Activated effector memory CD4-positive, alpha-beta T cell treated with anti-CD3 and anti-CD28 coated beads, Interleukin-2, amount 50 U/mL, for 16 hours (primary cell): ENCODE measurements at regions not wholly inside any gene's neighbourhood (a gene's known extent, or its start where the extent isn't known, plus 50 kb on each side); places are given as distances from the start of the nearest gene placed in this dataset.

ENCODE experiments used
- DNase-seq: peaks from one replicate; pipeline ENCODE4 v3.0.0-alpha.2; 2020

DNA sequence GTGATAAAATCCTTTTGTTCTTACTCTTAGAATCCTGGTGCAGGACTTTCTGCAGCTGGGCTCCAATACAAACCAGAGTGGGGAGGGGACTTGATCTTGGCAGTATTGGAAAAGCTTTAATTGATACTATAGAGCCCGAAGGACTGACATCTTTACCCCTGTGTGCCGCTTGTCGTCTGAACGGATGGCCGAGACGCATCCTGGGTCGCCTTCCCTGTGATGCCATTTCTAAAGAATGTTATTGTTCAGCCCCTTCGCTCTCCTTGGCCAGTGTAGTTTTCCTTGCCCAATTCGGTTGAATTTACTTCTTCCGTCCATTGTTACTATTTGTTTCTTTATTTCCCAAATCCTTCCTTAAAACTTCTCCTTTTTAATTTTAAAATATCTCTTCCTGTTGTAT is 80.9 kb downstream of the CLDN34 start:
- no peak for DNase-seq

GRCh38 chrX:10048707-10049106 is 81.5 kb downstream of the CLDN34 start:
- no peak for DNase-seq

GRCh38 chrX:10049236-10049635 is 82.1 kb downstream of the CLDN34 start:
- DNase-seq: no peak

- DNase-seq: no peak
Measured at GRCh38 chrX:10050481-10050880, 83.3 kb downstream of the CLDN34 start.

- no peak for DNase-seq
Measured at GRCh38 chrX:10051866-10052480, 84.8 kb downstream of the CLDN34 start.

DNA sequence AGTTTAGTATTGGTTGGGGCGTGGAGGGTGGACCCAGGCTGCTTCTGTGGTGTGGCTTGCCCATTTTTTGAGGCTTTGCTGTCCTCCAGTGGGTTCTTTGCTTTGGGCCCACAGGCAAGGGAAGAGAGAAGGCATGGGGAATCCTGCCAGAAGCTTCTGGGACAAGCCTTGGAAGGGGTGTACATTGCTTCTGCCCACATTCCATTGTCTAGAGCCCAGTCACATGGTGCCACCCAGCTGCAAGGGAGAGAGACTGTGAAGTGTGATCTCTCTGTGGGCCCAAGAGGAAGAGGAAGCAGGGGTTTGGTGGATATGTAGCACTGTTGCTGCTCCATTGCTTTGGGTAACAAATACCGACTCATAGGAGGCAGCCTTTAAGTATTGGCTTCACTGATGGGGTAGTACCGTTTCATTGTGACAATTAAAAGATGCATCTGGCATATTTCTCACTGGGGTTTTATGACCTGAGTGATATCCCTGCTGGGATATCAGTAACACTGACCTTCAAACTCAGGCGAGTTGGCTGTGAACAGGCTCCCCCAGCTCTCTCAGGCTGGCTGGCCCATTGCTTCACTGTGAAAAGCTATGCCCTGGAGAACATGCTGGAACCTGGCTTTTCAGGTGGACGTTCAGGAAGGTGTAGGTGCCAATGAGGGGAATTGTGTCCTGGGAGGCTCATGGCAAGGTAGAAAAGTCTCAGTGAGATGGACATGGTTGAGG is 85.9 kb downstream of the CLDN34 start:
- no peak for DNase-seq

DNA sequence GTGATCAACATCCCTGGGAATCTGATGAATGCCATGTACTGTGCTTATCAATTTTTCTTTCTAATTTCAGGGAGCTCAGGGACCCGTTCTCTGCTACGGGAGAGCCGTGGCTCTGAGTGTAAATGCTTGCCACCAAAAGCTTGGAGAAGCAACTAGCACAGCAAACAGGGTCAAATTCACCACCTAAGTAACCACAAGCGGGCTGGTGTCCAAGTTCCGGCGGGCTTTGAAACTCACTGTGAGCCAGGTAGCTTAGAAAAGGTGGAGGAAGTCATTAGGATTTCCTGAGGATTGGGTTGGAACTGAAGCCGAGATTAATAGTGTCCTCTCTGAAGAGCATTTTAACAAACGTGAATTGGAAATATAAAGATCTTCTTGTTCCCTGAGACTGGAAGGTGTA is 87.2 kb downstream of the CLDN34 start:
- no peak for DNase-seq

DNA sequence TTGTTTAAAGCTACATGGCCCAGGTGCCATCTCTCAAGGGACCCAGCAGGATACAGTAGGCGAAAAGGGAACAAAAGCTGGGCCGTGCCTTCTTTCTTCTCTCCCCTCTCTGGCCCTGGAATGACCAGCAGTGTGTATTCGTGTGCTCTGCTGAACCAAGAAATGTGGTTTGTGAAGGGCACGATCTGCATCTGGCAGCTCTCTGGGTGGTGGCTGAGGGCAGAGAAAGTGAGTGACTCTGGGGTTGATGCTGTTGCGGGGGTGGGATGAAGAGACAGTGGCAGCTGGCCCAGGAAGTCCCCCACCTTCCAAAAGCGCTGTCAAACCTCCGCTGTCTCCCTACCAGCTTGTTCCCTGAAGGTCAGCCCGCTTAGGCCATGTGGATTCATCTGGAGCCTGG is 88.3 kb downstream of the CLDN34 start:
- DNase-seq: no peak

DNA sequence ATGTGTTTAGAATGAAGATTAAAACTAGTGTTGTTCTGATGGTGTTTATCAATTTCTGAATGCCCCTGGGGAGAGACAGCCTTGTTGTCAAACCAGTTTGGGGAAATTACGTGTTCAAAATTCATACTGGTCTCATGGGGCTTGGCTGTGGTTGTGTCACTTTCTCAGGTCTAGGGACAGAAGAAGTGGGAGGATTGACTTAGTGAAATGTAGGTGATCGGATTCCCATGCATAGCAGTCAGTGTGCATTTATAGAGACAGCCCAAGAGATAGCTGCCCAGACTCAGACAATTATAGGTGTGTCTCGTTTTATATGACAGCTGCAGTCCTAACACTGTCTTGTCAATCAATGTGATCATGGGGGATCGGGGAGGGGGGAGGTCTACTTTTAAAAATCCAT is 94.4 kb upstream of the CLCN4 start:
- no peak for DNase-seq

- no peak for DNase-seq
Measured at GRCh38 chrX:10062980-10063379, 93.8 kb upstream of the CLCN4 start.

DNA sequence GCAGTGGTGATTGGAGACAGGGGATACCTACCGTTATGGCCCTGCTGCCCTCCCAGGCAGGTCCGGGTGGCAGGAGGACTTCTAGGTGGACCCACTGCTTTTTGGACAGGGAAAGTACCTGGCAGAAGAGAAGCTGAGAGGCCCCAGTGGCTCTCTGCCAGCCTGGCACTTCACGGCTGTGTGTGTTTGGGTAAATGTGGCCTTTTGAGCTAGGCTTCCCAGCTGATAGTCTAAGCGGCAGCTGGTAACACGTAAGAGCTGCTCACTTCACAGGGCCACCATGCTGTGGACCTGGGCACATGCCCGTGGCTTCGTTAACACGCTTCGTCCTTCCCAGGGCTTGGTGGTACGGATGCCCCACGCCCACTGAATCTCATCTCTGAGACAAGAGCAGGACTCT is 92.0 kb upstream of the CLCN4 start:
- no peak for DNase-seq

- no peak for DNase-seq
Measured at GRCh38 chrX:10070714-10071436, 85.9 kb upstream of the CLCN4 start.

GRCh38 chrX:10071451-10072144 is 85.2 kb upstream of the CLCN4 start:
- DNase-seq: no peak

GRCh38 chrX:10072786-10073568 is 83.8 kb upstream of the CLCN4 start:
- no peak for DNase-seq

- DNase-seq: no peak
Measured at GRCh38 chrX:10073671-10074070, 83.1 kb upstream of the CLCN4 start.

DNA sequence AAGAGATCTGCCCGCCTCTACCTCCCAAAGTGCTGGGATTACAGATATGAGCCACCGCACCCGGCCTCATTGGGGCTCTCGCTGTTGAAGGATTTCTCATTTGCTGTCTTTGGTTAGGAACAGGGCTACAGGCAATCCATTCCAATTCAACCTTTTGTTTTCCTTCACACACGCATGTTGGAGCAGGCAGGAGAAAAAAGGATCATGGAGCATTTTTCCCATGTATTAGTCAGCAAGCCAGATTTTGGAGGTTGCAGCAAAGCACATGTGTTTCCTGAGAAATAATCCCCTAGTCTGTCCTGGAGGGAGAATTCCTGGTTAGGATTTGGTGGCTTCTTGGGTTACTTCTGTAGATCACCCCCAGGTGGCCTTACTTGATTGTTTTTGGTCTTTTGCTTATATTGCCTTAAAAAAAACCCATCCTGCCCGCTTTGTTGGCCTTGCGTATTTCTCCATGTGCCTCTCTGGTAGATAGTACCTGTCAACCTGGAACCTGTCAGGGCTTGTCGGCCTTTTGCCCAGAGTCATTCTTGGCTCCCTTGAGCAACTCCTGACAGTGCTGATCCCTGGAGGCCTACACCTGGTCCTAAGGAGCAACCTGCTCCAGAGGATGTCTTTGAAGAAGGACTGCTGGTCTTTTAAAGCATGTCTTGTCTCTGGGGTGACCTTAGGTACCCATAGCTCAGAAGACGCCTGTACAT is 82.4 kb upstream of the CLCN4 start:
- DNase-seq: no peak

- DNase-seq: no peak
Measured at GRCh38 chrX:10076765-10077164, 80.0 kb upstream of the CLCN4 start.

DNA sequence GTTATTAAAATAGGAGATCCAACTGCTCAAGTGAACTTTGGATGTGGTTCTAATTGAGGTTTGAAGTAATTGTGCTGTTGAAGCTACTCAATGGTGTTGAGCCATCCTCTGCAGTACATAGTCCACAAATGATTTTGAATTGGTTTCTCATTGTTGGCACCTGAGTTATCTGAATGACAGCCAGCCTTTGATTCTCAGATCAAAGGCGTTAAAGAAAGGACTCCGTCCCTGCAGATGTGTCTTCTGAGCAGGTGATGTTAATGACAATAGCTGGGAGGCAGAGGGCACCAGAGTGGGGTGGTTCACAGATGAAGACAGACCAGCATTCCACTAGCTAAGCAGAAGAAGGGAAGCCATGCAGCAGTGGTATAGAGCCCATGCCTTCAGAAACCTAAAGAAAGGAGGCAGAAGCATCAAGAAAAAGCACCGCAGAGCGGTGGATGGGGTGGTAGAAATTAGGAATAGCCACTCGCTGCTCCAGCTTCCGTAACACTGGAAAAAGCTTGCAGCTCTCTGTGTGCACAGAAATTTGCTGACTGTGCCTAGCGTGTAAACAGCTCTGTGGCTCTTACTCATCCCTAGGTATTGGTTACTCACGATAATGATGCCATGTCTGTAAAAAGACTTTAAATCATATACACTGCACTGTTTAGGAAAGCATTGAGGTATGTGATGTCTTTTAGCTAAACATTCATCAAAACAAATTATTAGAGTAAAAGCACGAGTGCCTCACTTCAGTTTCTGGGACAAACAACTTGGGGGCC is 79.2 kb upstream of the CLCN4 start:
- DNase-seq: no peak

- no peak for DNase-seq
Measured at GRCh38 chrX:10078266-10078665, 78.5 kb upstream of the CLCN4 start.

GRCh38 chrX:10079231-10079630 is 77.5 kb upstream of the CLCN4 start:
- DNase-seq: no peak

DNA sequence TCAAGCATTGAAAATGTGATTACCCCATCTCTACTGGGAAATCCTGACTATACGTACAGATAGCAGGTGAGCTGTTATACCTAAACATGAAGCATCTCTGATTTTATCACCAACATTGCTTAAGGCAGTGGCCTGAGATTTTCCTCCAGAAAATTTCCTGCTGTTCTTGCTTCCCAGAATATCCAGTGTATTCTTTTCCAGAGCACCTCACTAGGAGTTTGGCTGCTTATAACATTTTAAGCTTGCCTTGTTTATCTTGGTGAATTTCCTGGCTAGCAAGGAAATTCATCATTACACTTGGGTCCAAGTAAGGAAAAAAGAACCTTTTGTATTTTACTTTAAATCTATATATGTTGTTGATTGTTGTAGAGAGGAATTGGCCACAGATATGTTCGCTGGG is 73.0 kb upstream of the CLCN4 start:
- no peak for DNase-seq
